Karpas-422 (cell line): ENCODE measurements at regions not wholly inside any gene's neighbourhood (a gene's known extent, or its start where the extent isn't known, plus 50 kb on each side); places are given as distances from the start of the nearest gene placed in this dataset.

Experiments used
- DNase-seq: peaks from one replicate; pipeline ENCODE4 v3.0.0-alpha.2; 2015
- H2AFZ ChIP-seq: fragments of 200-600 bp; sonication (generic); 2 replicates; pipeline ENCODE4 v1.6.1; 2014; ENCODE audit warnings: antibody characterized with exemption, low read length, mixed read lengths
- H3K27ac ChIP-seq: fragments of 200-600 bp; sonication (generic); 2 replicates; pipeline ENCODE4 v1.5.1; 2014; ENCODE audit warnings: mild to moderate bottlenecking, low read length, moderate library complexity
- H3K27me3 ChIP-seq: fragments of 200-600 bp; sonication (generic); 2 replicates; pipeline ENCODE4 v1.6.1; 2014; ENCODE audit warnings: low read length, mixed read lengths
- H3K36me3 ChIP-seq: fragments of 200-600 bp; sonication (generic); 2 replicates; pipeline ENCODE4 v1.6.1; 2014; ENCODE audit warnings: low read length, mixed read lengths; ENCODE audit not compliant: insufficient read depth
- H3K4me1 ChIP-seq: fragments of 200-600 bp; sonication (generic); 2 replicates; pipeline ENCODE4 v1.6.1; 2014; ENCODE audit warnings: mild to moderate bottlenecking, low read length, mixed read lengths
- H3K4me2 ChIP-seq: fragments of 200-600 bp; sonication (generic); 2 replicates; pipeline ENCODE4 v1.6.1; 2014; ENCODE audit warnings: low read length, low read depth, mild to moderate bottlenecking; ENCODE audit not compliant: poor library complexity, severe bottlenecking
- H3K4me3 ChIP-seq: fragments of 200-600 bp; sonication (generic); 2 replicates; pipeline ENCODE4 v1.5.1; 2014; ENCODE audit warnings: mild to moderate bottlenecking, antibody characterized with exemption, low read length, mixed read lengths
- H3K79me2 ChIP-seq: fragments of 200-600 bp; sonication (generic); 2 replicates; pipeline ENCODE4 v1.6.1; 2014; ENCODE audit warnings: mild to moderate bottlenecking, low read length, mixed read lengths
- H3K9ac ChIP-seq: fragments of 200-600 bp; sonication (generic); 2 replicates; pipeline ENCODE4 v1.6.0; 2014; ENCODE audit warnings: low read length
- H3K9me2 ChIP-seq: fragments of 200-600 bp; sonication (generic), shearing (Covaris generic); replicated peaks from 2 replicates; pipeline ENCODE4 v1.6.0; 2014; ENCODE audit warnings: mild to moderate bottlenecking, low read length, moderate library complexity; ENCODE audit not compliant: insufficient read depth
- H3K9me3 ChIP-seq: fragments of 300-700, 200-600 bp; sonication (generic); 2 replicates; pipeline ENCODE4 v1.6.1; 2014; ENCODE audit warnings: low read length, mixed read lengths
- H4K20me1 ChIP-seq: fragments of 200-600 bp; sonication (generic); 2 replicates; pipeline ENCODE4 v1.6.1; 2014; ENCODE audit warnings: mild to moderate bottlenecking, antibody characterized with exemption, low read length, low read depth; ENCODE audit not compliant: insufficient read depth

GRCh38 chr6:153800580-153801188, 238.4 kb upstream of the OPRM1 start:
- Histone ChIP-seq H3K4me3 (no peak overlapping the region), H2AFZ (no peak overlapping the region), H4K20me1 (no peaks in the 10 kb centered on the region), H3K9me3 (no peaks in the 10 kb centered on the region), H3K79me2 (no peaks in the 10 kb centered on the region), H3K36me3 (no peaks in the 10 kb centered on the region), H3K27ac (no peak overlapping the region), H3K27me3 (no peaks in the 10 kb centered on the region), H3K9me2 (no peaks in the 10 kb centered on the region), H3K4me2 (no peak overlapping the region), H3K4me1 (no peaks in the 10 kb centered on the region), H3K9ac (no peak overlapping the region)
- no peak for DNase-seq

- H3K27me3 ChIP-seq, result no peaks in the 10 kb centered on the region
- peak; percentile 62 for DNase-seq
- no peak overlapping the region for H3K9ac ChIP-seq
- no peaks in the 10 kb centered on the region for H3K9me2 ChIP-seq
- H4K20me1 ChIP-seq, result no peaks in the 10 kb centered on the region
- H3K79me2 ChIP-seq, result no peaks in the 10 kb centered on the region
- no peak overlapping the region for H3K27ac ChIP-seq
- H3K4me1 ChIP-seq, result no peaks in the 10 kb centered on the region
- no peak overlapping the region for H3K4me2 ChIP-seq
- no peaks in the 10 kb centered on the region for H3K36me3 ChIP-seq
- no peak overlapping the region for H2AFZ ChIP-seq
- no peaks in the 10 kb centered on the region for H3K9me3 ChIP-seq
- H3K4me3 ChIP-seq, result no peak overlapping the region
These were observed 248.1 kb upstream of the OPRM1 start for GRCh38 chr6:153790876-153791473.

GRCh38 chr6:153790048-153790447, 249.0 kb upstream of the OPRM1 start:
- Histone ChIP-seq H2AFZ (no peak overlapping the region), H3K4me1 (no peaks in the 10 kb centered on the region), H3K27me3 (no peaks in the 10 kb centered on the region), H3K4me2 (no peak overlapping the region), H3K9me3 (no peaks in the 10 kb centered on the region), H3K36me3 (no peaks in the 10 kb centered on the region), H3K9ac (no peak overlapping the region), H4K20me1 (no peaks in the 10 kb centered on the region), H3K79me2 (no peaks in the 10 kb centered on the region), H3K4me3 (no peak overlapping the region), H3K27ac (no peak overlapping the region), H3K9me2 (no peaks in the 10 kb centered on the region)
- no peak for DNase-seq

- H2AFZ ChIP-seq, result no peak overlapping the region
- H4K20me1 ChIP-seq, result no peaks in the 10 kb centered on the region
- no peaks in the 10 kb centered on the region for H3K79me2 ChIP-seq
- no peaks in the 10 kb centered on the region for H3K9me3 ChIP-seq
- DNase-seq, result no peak
- no peaks in the 10 kb centered on the region; the same call in 1 of the 2 replicates for H3K27me3 ChIP-seq
- H3K4me3 ChIP-seq, result no peak overlapping the region
- H3K27ac ChIP-seq, result no peak overlapping the region
- no peaks in the 10 kb centered on the region for H3K9me2 ChIP-seq
- no peak overlapping the region for H3K4me2 ChIP-seq
- no peaks in the 10 kb centered on the region for H3K36me3 ChIP-seq
- H3K9ac ChIP-seq, result no peak overlapping the region
- H3K4me1 ChIP-seq, result no peaks in the 10 kb centered on the region
These were observed 251.8 kb upstream of the OPRM1 start for GRCh38 chr6:153787341-153787606.

GRCh38 chr6:153781306-153781705, 257.7 kb upstream of the OPRM1 start:
- DNase-seq, result no peak
- H3K27ac ChIP-seq, result no peak overlapping the region
- H3K9me2 ChIP-seq, result no peaks in the 10 kb centered on the region

GRCh38 chr6:153780011-153780410, 259.0 kb upstream of the OPRM1 start:
- Histone ChIP-seq H3K9me3 (no peaks in the 10 kb centered on the region), H3K4me3 (no peak overlapping the region), H3K9me2 (no peaks in the 10 kb centered on the region), H4K20me1 (no peaks in the 10 kb centered on the region), H3K9ac (no peak overlapping the region), H3K36me3 (no peaks in the 10 kb centered on the region), H3K27ac (no peak overlapping the region), H3K79me2 (no peaks in the 10 kb centered on the region), H2AFZ (no peak overlapping the region), H3K4me2 (no peak overlapping the region), H3K27me3 (no peaks in the 10 kb centered on the region; the same call in 1 of the 2 replicates), H3K4me1 (no peaks in the 10 kb centered on the region)
- no peak for DNase-seq

More at GRCh38 chr6:153781306-153781705, 257.7 kb upstream of the OPRM1 start:
- Histone ChIP-seq H4K20me1 (no peaks in the 10 kb centered on the region), H2AFZ (no peak overlapping the region), H3K9me3 (no peaks in the 10 kb centered on the region), H3K4me3 (no peak overlapping the region), H3K9ac (no peak overlapping the region), H3K36me3 (no peaks in the 10 kb centered on the region), H3K79me2 (no peaks in the 10 kb centered on the region), H3K27me3 (no peaks in the 10 kb centered on the region; the same call in 1 of the 2 replicates), H3K4me2 (no peak overlapping the region), H3K4me1 (no peaks in the 10 kb centered on the region)

GRCh38 chr6:153778216-153778615, 260.8 kb upstream of the OPRM1 start:
- no peaks in the 10 kb centered on the region for H4K20me1 ChIP-seq
- no peak overlapping the region for H2AFZ ChIP-seq
- no peaks in the 10 kb centered on the region for H3K9me2 ChIP-seq
- no peaks in the 10 kb centered on the region for H3K4me1 ChIP-seq
- no peak overlapping the region for H3K4me2 ChIP-seq
- no peaks in the 10 kb centered on the region for H3K79me2 ChIP-seq
- no peaks in the 10 kb centered on the region for H3K36me3 ChIP-seq
- no peak overlapping the region for H3K9ac ChIP-seq
- H3K9me3 ChIP-seq, result no peaks in the 10 kb centered on the region
- no peaks in the 10 kb centered on the region; the same call in 1 of the 2 replicates for H3K27me3 ChIP-seq
- no peak for DNase-seq
- H3K4me3 ChIP-seq, result no peak overlapping the region
- no peak overlapping the region for H3K27ac ChIP-seq

GRCh38 chr6:153771577-153771976, 267.5 kb upstream of the OPRM1 start:
- Histone ChIP-seq H3K27ac (no peak overlapping the region), H3K36me3 (no peaks in the 10 kb centered on the region), H3K4me1 (no peaks in the 10 kb centered on the region), H3K9me3 (no peaks in the 10 kb centered on the region), H3K9me2 (no peaks in the 10 kb centered on the region), H3K27me3 (no peaks in the 10 kb centered on the region), H4K20me1 (no peaks in the 10 kb centered on the region), H3K79me2 (no peaks in the 10 kb centered on the region), H3K9ac (no peak overlapping the region), H3K4me2 (no peak overlapping the region), H3K4me3 (no peak overlapping the region), H2AFZ (no peak overlapping the region)
- DNase-seq, result no peak
